ENCODE measurements at regions not wholly inside any gene's neighbourhood (a gene's known extent, or its start where the extent isn't known, plus 50 kb on each side); places are given as distances from the start of the nearest gene placed in this dataset.
A peak's percentile ranks its signal among the peaks of the same experiment; 100 is the strongest.

DNA sequence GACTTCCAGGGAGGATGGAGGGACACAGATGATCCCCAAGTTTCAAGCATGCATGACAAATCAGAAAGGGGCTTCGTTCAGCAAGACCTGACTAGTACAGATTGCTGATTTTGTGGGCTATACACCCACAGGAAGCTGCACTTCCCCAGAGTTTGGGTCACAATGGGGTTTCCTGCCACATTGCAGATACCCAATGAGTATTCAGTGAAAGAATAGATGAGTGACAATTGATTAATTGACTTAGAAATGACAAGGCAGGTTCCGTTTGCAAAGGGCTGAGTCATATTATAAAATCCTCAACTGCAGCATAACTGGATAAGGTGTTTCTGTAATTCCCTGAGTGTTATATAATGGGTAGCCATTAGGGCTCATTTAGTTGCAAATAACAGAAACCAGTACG, 146.6 kb upstream of the TBL1X start:
- no peak for DNase-seq

- DNase-seq: no peak
Observed at GRCh38 chrX:9318766-9319165, 146.1 kb upstream of the TBL1X start.

DNA sequence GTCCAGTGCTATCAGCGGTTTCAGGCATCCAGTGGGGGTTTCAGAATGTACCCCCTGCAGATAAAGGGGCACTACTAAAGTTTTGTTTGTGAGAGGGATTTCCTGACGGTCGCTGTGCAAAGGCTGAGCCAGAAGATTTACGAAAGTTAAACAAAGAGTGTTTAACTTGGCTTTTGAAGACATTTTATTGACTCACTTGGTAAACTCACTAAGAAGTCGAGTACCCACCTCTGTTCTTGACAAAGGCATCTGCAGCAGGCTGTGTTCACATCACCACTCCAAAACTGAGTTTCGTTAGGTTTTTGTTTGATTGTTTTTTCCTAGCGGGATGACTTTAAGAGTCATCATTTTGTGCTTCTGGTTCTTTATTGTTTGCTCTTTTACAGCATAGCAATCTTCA, 143.9 kb upstream of the TBL1X start:
- no peak for DNase-seq

GRCh38 chrX:9324676-9325075, 140.2 kb upstream of the TBL1X start:
- no peak for DNase-seq

- no peak for DNase-seq
Observed at GRCh38 chrX:9326369-9326768, 138.5 kb upstream of the TBL1X start.

- no peak for DNase-seq
Observed at GRCh38 chrX:9327086-9327746, 137.6 kb upstream of the TBL1X start.

DNA sequence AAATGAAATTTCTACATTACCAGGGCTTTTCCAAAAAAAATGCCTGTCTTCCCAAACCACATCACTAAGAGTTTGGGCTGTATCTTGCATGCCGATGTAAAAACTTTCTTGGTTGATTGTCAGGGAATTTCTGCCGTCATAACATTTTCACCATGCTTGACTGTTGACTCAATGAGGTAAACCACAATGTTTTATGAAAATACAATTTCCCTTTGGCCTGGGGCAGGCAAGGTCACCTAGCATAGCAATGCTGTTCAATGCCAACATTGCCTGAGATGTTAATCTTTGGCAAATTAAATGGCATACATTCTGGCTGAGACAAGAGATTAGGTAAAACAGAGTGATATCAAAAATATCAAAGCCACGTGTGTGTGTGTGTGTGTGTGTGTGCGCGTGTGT, 137.1 kb upstream of the TBL1X start:
- no peak for DNase-seq

DNA sequence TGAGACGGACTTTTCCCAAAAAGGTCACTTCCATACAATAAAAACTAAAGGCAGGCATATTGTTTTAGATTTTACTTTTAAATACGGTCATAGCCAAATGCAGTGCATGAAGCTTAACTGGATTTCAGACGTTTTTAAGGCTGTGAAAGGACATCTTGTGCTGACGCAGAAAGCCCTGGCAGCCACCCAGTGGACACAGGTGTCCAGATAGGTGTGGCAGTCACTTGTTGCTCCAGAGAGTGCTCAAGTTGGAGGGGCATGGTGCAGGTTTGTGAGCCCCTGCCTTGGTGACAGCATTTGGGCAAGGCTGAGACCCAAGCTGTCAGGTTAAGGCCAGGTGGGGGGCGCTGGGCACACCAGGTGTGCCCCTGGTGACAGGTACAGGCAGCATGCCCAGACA, 135.8 kb upstream of the TBL1X start:
- DNase-seq: no peak

DNA sequence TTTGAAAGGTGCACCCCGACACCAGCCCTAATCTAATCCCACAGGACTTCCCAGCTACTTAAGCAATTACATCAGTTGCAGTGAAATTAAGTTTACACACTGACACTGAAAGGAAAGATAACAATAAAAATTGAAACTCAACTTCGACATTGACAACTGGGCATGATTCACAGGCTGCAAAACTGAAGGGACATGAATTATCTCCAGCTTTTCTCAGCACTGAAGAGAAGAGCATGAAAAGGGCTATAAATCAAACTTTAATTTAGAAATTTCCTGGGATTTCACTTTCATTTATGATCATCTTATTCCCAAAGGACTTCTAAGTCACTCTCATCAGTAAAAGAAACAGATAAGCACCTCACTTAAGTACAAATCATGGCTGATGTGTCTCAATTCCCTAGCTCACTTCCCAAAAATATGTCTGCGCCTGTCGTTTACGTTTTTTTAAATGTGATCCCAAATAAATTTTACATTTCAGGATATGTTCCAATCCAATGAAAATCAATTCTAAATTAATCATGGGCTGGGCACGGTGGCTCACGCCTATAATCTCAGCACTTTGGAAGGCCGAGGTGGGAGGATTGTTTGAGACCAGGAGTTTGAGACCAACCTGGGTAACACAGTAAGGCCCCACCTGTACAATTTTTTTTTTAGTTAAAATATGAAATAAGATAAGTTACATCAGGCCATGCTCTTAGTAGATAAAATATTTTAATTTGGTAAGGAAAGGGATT, 134.4 kb upstream of the TBL1X start:
- DNase-seq: no peak

DNA sequence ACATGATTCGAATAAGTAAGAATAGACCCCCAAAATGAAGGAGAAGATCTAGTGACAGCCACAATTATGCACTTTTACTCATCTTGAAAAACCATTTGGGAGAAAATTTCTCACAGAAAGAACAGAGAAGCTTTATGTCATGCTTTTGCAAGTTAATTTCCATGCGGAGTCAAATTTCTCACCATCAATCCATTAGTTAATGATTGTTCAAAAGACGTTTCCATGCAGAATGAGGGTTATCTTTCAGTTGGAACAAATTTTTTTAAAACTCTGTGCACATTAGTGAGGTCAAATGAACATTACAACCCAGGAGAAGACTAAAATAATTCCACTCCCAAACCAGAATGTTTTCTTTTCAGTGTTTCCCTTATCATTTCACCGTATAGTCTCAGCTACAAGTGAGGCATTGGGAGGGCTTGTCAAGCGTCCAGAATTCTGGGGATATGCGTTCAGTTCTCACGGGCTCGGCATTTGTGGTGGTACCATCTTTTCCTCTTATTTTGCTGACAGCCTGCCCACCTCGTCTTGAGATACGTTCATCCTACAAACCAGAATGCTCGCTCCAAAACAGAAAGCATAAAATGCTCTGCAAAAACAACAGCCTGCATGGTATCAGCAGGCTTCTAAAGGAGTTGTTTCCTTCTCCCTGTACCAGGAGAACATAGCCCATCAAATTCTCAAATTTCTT, 130.8 kb upstream of the TBL1X start:
- no peak for DNase-seq

GRCh38 chrX:9335251-9335650, 129.6 kb upstream of the TBL1X start:
- DNase-seq: no peak

DNA sequence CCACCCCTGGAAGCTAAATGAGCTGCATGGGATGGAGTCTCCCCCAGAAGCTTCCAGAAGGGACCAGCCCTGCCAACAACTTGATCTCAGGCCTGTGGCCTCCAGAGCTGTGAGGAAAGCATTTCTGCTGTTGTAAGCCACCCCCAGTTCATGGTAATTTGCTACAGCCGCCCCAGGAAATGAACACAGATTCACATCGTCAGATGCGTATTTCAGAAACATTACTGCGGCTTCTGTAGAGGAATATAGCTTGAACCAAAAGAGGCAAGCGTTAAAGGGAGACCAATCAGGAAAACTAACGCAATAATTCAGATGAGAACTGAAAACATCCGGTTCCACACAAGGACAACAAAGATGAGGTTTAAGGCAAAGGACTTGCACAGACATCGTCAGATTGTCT, 128.4 kb upstream of the TBL1X start:
- no peak for DNase-seq

- no peak for DNase-seq
Observed at GRCh38 chrX:9337046-9337445, 127.8 kb upstream of the TBL1X start.

- DNase-seq: no peak
Observed at GRCh38 chrX:9338986-9339385, 125.9 kb upstream of the TBL1X start.

DNA sequence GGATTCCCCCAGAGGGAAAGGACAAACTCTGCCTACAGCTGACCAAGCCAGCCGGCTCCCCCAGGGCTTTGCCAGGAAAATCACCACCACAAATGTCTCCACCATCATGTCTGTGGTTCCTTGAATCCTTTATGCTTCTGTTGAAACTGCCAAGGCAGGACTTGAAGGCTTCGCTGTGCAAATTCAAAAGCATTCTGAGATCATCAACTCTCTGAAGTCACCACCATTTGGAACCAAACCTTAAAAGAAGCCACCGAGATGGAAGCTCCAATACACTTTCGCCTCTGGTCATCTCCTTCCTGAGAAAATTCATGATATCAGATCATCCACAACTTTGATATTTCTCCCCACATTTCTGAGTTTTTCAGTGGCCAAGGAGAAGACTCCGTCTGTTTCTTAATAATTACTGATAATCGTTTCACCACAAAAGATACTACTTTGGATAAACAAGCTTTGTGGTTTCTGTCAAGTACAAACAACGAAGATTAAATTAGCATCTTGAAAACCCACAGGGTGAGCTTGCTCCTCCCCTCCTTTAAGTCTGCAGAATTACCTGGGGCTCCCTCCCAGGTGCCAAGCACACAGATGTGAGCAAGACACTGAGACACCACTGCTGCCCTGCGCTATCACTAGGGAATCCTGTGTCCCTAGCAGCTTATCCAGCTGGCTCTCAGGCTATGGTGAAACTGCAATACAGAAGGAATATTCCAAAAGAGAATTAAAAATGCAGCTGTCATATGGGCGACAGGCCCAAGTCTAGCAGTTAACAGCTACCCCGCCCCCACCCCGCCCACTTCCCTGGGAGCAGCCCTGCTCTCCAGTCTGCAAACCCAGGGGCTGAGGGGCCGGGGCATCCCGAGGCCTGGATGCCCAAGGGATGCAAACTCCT, 125.0 kb upstream of the TBL1X start:
- DNase-seq: no peak

GRCh38 chrX:9340598-9341290, 124.1 kb upstream of the TBL1X start:
- no peak for DNase-seq

DNA sequence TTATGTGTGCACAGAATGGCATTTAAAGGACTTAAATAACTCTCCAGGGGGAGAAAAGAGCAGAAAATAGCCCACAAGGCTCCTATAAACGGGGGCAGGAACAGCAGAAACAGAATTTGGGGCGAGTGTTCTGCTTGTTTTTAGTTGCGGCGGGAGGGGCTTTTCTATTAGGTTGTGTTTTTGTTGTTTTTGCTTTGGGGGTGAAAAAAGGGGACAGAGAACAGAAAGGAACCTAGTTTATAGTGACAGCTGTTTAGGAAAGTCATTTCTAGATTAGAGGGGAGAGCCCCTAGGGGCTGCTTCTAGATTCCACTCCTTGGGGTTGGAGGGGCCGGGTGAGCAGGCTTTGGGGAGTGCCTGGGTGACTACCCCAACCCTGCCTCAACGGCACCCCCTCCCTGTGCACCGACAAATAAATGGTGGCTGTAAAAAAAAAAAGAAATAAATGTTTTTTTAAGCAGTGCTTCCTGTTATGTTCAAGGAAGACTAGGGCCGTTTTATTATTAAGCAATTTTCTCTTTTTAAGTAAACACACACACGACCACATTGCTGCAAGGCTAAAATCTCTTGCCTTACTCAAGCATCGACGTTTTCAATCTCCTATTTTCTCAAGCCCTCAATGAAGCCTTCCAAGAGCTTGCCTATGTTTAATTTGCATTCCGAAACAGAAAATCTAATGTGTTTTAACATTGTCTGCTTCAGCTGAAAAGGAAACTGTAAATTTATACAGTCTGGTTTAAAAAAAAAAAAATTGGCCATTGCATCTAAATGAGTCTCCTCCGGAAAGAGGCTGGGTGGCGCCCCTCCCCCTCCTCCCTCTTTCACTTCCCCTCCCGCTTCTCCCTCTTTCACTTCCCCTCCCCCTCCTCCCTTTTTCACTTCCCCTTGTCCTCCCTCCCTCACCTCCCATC, 123.3 kb upstream of the TBL1X start:
- peak; percentile 15 for DNase-seq

- no peak for DNase-seq
Observed at GRCh38 chrX:9342561-9343051, 122.3 kb upstream of the TBL1X start.

DNA sequence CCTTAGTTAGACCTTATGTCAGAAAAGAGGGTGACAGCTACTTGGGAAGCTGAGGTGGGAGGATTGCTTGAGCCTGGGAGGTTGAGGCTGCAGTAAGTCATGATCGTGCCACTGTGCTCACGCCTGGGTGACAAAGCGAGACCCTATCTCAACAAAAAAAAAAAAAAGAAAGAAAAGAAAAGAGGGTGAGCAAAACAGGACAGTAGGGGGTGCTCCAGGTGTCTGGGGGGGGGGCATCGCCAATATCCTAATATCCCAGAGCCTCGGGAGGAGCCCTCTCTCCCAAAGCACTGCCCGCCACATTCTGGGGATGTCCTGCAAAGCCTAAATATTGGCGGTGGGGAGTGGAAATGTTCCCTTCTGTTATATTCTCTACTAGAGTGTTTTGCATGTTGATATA, 120.9 kb upstream of the TBL1X start:
- DNase-seq: no peak

GRCh38 chrX:9345957-9346356, 118.9 kb upstream of the TBL1X start:
- DNase-seq: no peak
